ENCODE measurements at regions not wholly inside any gene's neighbourhood (a gene's known extent, or its start where the extent isn't known, plus 50 kb on each side); places are given as distances from the start of the nearest gene placed in this dataset.

DNA sequence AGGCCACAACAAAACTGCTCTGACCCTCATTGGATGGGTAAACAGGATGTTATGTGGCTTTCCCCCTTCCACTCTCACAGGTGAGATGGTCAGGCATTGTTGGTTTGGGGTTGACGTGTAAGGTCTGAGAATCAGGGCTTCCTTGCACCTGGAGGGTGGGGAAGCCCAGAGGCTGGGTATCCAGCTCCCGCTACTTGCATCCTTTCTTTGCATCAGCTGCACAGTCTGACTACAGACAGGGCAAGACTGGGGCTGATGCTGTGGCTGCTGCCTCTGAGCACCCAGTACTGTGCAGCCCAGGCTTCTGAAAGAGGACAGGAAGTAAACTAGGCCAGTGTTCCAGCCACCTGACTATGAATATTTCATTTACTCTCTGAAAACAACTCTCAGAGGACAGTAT lies 58.0 kb upstream of the ATP2B2 start:
- no peak for TF ChIP-seq POLR2A (IDR thresholded peaks at IDR 0.05)
- TF ChIP-seq, protein P1, sequence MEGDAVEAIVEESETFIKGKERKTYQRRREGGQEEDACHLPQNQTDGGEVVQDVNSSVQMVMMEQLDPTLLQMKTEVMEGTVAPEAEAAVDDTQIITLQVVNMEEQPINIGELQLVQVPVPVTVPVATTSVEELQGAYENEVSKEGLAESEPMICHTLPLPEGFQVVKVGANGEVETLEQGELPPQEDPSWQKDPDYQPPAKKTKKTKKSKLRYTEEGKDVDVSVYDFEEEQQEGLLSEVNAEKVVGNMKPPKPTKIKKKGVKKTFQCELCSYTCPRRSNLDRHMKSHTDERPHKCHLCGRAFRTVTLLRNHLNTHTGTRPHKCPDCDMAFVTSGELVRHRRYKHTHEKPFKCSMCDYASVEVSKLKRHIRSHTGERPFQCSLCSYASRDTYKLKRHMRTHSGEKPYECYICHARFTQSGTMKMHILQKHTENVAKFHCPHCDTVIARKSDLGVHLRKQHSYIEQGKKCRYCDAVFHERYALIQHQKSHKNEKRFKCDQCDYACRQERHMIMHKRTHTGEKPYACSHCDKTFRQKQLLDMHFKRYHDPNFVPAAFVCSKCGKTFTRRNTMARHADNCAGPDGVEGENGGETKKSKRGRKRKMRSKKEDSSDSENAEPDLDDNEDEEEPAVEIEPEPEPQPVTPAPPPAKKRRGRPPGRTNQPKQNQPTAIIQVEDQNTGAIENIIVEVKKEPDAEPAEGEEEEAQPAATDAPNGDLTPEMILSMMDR (IDR thresholded peaks at IDR 0.05): no peak

All from Peyer's patch (tissue), 4 donors.